ENCODE measurements at regions not wholly inside any gene's neighbourhood (a gene's known extent, or its start where the extent isn't known, plus 50 kb on each side); places are given as distances from the start of the nearest gene placed in this dataset.

DNA sequence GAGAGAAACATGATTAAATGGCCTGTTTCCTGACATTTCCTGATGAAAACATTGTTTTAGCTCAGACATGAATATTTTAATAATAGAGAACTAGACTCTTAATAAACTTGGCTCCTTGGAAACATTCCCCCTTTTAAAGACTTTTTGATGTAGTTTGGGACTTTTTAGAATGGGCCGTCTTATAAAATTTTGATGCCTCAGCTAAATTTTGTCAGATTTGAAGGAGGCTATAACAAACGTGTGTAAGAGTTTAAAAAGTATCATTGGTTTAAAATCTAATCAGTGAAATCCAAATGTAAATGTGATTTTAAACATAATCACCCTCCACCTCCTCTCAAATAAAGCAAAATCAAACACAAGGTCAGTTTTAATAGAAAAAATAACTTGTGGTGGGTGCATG is 200.9 kb downstream of the CLIC5 start:
- H2BK5ac ChIP-seq (ENCODE audit: low read depth, low read length, poor library complexity) = no peak overlapping the region
- no peak for DNase-seq
- no peaks in the 10 kb centered on the region for H3K79me2 ChIP-seq (ENCODE audit: control insufficient read depth, insufficient read depth, low read length, poor library complexity)
- H3K9me3 ChIP-seq (ENCODE audit: insufficient read depth, low read depth, low read length) = no peaks in the 10 kb centered on the region
- no peak overlapping the region for H3K4me3 ChIP-seq (ENCODE audit: low read depth, low read length)
- H2AFZ ChIP-seq (ENCODE audit: insufficient read depth, low read length, poor library complexity) = no peak overlapping the region
- no peaks in the 10 kb centered on the region for H3K4me1 ChIP-seq (ENCODE audit: control insufficient read depth in 1 of 2, insufficient read depth in 2 of 2, low read length in 2 of 2)
- H2BK12ac ChIP-seq (ENCODE audit: low read length) = no peak overlapping the region
- no peaks in the 10 kb centered on the region for H3K79me1 ChIP-seq (ENCODE audit: low read length)
- WGBS (ENCODE audit: extremely low coverage, insufficient coverage, insufficient read length) = no CpG with 5 or more reads among the region's 2 CpGs
- H3K18ac ChIP-seq (ENCODE audit: low read length) = no peak overlapping the region
- H2AK5ac ChIP-seq (ENCODE audit: low read length) = no peak overlapping the region
- no peaks in the 10 kb centered on the region for H3K36me3 ChIP-seq (ENCODE audit: control insufficient read depth in 1 of 2, insufficient read depth in 2 of 2, low read length in 2 of 2)
- no peak overlapping the region for H4K91ac ChIP-seq (ENCODE audit: low read depth, low read length)
- no peak overlapping the region for H3K23ac ChIP-seq (ENCODE audit: low read length)
- H3K4me2 ChIP-seq (ENCODE audit: low read length) = no peak overlapping the region
- no peak overlapping the region for H2BK120ac ChIP-seq (ENCODE audit: insufficient read depth, low read length, poor library complexity)
- no peak overlapping the region for H3K9ac ChIP-seq (ENCODE audit: low read length)
- no peaks in the 10 kb centered on the region for H3K27me3 ChIP-seq (ENCODE audit: insufficient read depth, low read length)
- no peak overlapping the region for H3K4ac ChIP-seq (ENCODE audit: low read depth, low read length)
- H3K27ac ChIP-seq (ENCODE audit: low read depth, low read length) = no peak overlapping the region
- H4K8ac ChIP-seq (ENCODE audit: low read depth, low read length) = no peak overlapping the region
- no peak overlapping the region for H4K12ac ChIP-seq (ENCODE audit: low read depth, low read length)
- no peak overlapping the region for H3K14ac ChIP-seq (ENCODE audit: low read length)

DNA sequence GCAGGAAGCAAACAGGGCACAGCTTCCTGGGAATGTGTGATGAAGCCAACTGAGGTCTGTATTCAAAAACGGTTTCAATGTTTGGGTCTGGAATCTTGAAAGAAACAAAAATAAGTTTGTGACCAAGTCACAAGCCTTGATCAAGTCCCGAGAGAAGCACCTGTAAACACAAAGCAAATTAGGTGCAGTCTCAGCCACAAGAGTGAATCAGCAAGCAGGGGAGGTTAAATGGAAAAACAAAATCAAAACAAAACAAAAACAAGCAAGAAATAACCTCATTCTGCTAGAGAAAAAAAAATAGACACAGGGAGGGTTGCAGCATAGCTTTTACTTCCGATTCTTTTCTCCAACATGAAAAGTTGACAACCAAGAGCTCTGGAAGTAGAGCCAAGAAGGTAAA is 201.7 kb downstream of the CLIC5 start:
- no CpG with 5 or more reads among the region's 3 CpGs for WGBS (ENCODE audit: extremely low coverage, insufficient coverage, insufficient read length)
- H3K4me2 ChIP-seq (ENCODE audit: low read length) = no peak overlapping the region

DNA sequence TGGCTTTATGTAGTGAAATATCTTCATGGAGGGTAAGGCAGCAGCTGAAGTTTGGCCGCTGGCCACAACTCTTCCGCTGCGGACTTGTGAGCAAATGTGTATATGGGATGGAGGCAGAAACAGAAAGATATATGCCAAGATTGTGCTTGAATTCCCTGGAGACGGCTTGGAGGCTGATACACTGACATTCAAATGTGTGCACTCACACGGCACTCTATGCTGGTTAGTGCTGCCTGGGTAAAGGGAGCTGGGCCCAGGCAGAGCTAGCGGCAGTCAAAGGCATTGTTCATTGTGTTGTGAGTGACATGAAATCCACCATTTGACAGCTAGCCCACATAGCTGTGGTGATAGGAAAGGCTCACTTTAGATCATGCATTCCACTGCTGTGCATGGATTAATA is 202.7 kb downstream of the CLIC5 start:
- no peak overlapping the region for H3K4me2 ChIP-seq (ENCODE audit: low read length)
- no peak overlapping the region for H2BK5ac ChIP-seq (ENCODE audit: low read depth, low read length, poor library complexity)
- no peak overlapping the region for H3K14ac ChIP-seq (ENCODE audit: low read length)
- no peak overlapping the region for H2AFZ ChIP-seq (ENCODE audit: insufficient read depth, low read length, poor library complexity)
- no peaks in the 10 kb centered on the region for H3K79me2 ChIP-seq (ENCODE audit: control insufficient read depth, insufficient read depth, low read length, poor library complexity)
- no peak overlapping the region for H3K18ac ChIP-seq (ENCODE audit: low read length)
- no CpG with 5 or more reads among the region's 6 CpGs for WGBS (ENCODE audit: extremely low coverage, insufficient coverage, insufficient read length)
- no peaks in the 10 kb centered on the region for H3K36me3 ChIP-seq (ENCODE audit: control insufficient read depth in 1 of 2, insufficient read depth in 2 of 2, low read length in 2 of 2)
- H4K12ac ChIP-seq (ENCODE audit: low read depth, low read length) = no peak overlapping the region
- H3K9ac ChIP-seq (ENCODE audit: low read length) = no peak overlapping the region
- H3K4ac ChIP-seq (ENCODE audit: low read depth, low read length) = no peak overlapping the region
- H2AK5ac ChIP-seq (ENCODE audit: low read length) = no peak overlapping the region
- H3K79me1 ChIP-seq (ENCODE audit: low read length) = no peaks in the 10 kb centered on the region
- H3K4me3 ChIP-seq (ENCODE audit: low read depth, low read length) = no peak overlapping the region
- H4K8ac ChIP-seq (ENCODE audit: low read depth, low read length) = no peak overlapping the region
- no peak for DNase-seq
- H3K27me3 ChIP-seq (ENCODE audit: insufficient read depth, low read length) = no peaks in the 10 kb centered on the region
- H3K27ac ChIP-seq (ENCODE audit: low read depth, low read length) = no peak overlapping the region
- H3K9me3 ChIP-seq (ENCODE audit: insufficient read depth, low read depth, low read length) = peaks cover 1% of the 10 kb centered on the region
- no peaks in the 10 kb centered on the region for H3K4me1 ChIP-seq (ENCODE audit: control insufficient read depth in 1 of 2, insufficient read depth in 2 of 2, low read length in 2 of 2)
- H2BK120ac ChIP-seq (ENCODE audit: insufficient read depth, low read length, poor library complexity) = no peak overlapping the region
- H3K23ac ChIP-seq (ENCODE audit: low read length) = no peak overlapping the region
- H2BK12ac ChIP-seq (ENCODE audit: low read length) = no peak overlapping the region
- H4K91ac ChIP-seq (ENCODE audit: low read depth, low read length) = no peak overlapping the region

More for the DNA sequence above, 201.7 kb downstream of the CLIC5 start:
- Histone ChIP-seq H3K79me1 (ENCODE audit: low read length) (no peaks in the 10 kb centered on the region), H3K36me3 (ENCODE audit: control insufficient read depth in 1 of 2, insufficient read depth in 2 of 2, low read length in 2 of 2) (no peaks in the 10 kb centered on the region), H2BK120ac (ENCODE audit: insufficient read depth, low read length, poor library complexity) (no peak overlapping the region), H3K4me3 (ENCODE audit: low read depth, low read length) (no peak overlapping the region), H3K27me3 (ENCODE audit: insufficient read depth, low read length) (no peaks in the 10 kb centered on the region), H3K18ac (ENCODE audit: low read length) (no peak overlapping the region), H3K23ac (ENCODE audit: low read length) (no peak overlapping the region), H4K8ac (ENCODE audit: low read depth, low read length) (no peak overlapping the region), H3K27ac (ENCODE audit: low read depth, low read length) (no peak overlapping the region), H3K9me3 (ENCODE audit: insufficient read depth, low read depth, low read length) (no peaks in the 10 kb centered on the region), H2BK5ac (ENCODE audit: low read depth, low read length, poor library complexity) (no peak overlapping the region), H3K79me2 (ENCODE audit: control insufficient read depth, insufficient read depth, low read length, poor library complexity) (no peaks in the 10 kb centered on the region), H3K14ac (ENCODE audit: low read length) (no peak overlapping the region), H2BK12ac (ENCODE audit: low read length) (no peak overlapping the region), H2AFZ (ENCODE audit: insufficient read depth, low read length, poor library complexity) (no peak overlapping the region), H3K4me1 (ENCODE audit: control insufficient read depth in 1 of 2, insufficient read depth in 2 of 2, low read length in 2 of 2) (no peaks in the 10 kb centered on the region), H3K9ac (ENCODE audit: low read length) (no peak overlapping the region), H2AK5ac (ENCODE audit: low read length) (no peak overlapping the region), H4K91ac (ENCODE audit: low read depth, low read length) (no peak overlapping the region), H3K4ac (ENCODE audit: low read depth, low read length) (no peak overlapping the region), H4K12ac (ENCODE audit: low read depth, low read length) (no peak overlapping the region)
- no peak for DNase-seq

DNA sequence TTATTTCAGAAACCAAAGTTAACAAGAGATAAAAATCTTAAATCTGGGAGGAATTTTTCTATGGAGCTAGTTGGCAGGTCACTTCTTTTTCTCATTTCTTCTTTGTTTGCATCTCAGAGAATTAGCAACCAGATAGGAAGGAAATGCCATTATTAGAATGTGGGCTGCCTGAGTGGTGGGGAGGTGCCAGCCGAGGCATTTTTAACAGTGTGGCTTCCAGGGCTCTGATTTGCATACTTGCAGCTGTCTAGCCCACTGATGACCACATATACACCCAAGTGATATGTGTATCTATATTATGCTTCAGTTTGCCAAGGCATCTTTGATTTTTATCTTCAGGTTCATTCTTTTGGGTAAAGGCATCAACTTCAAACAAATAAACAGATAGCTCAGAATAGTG is 206.7 kb downstream of the CLIC5 start:
- Histone ChIP-seq H3K9ac (ENCODE audit: low read length) (no peak overlapping the region), H2BK12ac (ENCODE audit: low read length) (no peak overlapping the region), H4K12ac (ENCODE audit: low read depth, low read length) (no peak overlapping the region), H3K36me3 (ENCODE audit: control insufficient read depth in 1 of 2, insufficient read depth in 2 of 2, low read length in 2 of 2) (no peaks in the 10 kb centered on the region), H3K4me2 (ENCODE audit: low read length) (no peak overlapping the region), H4K8ac (ENCODE audit: low read depth, low read length) (no peak overlapping the region), H3K79me2 (ENCODE audit: control insufficient read depth, insufficient read depth, low read length, poor library complexity) (no peaks in the 10 kb centered on the region), H3K18ac (ENCODE audit: low read length) (no peak overlapping the region), H3K4me1 (ENCODE audit: control insufficient read depth in 1 of 2, insufficient read depth in 2 of 2, low read length in 2 of 2) (no peaks in the 10 kb centered on the region), H4K91ac (ENCODE audit: low read depth, low read length) (no peak overlapping the region), H3K4ac (ENCODE audit: low read depth, low read length) (no peak overlapping the region), H3K4me3 (ENCODE audit: low read depth, low read length) (no peak overlapping the region), H2AK5ac (ENCODE audit: low read length) (no peak overlapping the region), H3K79me1 (ENCODE audit: low read length) (no peaks in the 10 kb centered on the region), H2AFZ (ENCODE audit: insufficient read depth, low read length, poor library complexity) (no peak overlapping the region), H3K27ac (ENCODE audit: low read depth, low read length) (no peak overlapping the region), H3K23ac (ENCODE audit: low read length) (no peak overlapping the region), H2BK5ac (ENCODE audit: low read depth, low read length, poor library complexity) (no peak overlapping the region), H2BK120ac (ENCODE audit: insufficient read depth, low read length, poor library complexity) (no peak overlapping the region), H3K14ac (ENCODE audit: low read length) (no peak overlapping the region), H3K9me3 (ENCODE audit: insufficient read depth, low read depth, low read length) (peaks cover 1% of the 10 kb centered on the region), H3K27me3 (ENCODE audit: insufficient read depth, low read length) (no peaks in the 10 kb centered on the region)
- no peak for DNase-seq
- WGBS (ENCODE audit: extremely low coverage, insufficient coverage, insufficient read length) = no CpG with 5 or more reads among the region's 1 CpG
